ENCODE measurements at regions not wholly inside any gene's neighbourhood (a gene's known extent, or its start where the extent isn't known, plus 50 kb on each side); places are given as distances from the start of the nearest gene placed in this dataset.

DNA sequence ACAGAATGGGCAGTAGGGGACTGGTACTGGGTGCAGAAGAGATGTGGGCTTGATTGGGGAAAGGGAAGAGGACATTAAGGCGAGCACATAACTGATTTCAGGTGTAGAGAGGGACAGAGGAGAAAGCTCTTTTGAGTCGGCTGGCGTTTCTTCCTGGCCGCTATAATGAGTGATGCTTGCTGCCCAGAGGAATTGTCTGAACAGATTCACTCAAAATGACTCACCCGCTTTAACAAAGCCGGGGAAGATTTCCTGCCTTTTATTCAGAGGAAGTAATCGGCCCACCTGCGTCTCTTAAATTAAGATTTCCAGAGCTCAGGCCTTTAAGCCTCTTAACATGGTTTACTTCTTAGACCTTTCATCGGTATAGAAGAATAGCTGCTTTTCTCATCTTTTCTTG lies 102.1 kb upstream of the AP1S2 start:
- TF ChIP-seq, protein P1, sequence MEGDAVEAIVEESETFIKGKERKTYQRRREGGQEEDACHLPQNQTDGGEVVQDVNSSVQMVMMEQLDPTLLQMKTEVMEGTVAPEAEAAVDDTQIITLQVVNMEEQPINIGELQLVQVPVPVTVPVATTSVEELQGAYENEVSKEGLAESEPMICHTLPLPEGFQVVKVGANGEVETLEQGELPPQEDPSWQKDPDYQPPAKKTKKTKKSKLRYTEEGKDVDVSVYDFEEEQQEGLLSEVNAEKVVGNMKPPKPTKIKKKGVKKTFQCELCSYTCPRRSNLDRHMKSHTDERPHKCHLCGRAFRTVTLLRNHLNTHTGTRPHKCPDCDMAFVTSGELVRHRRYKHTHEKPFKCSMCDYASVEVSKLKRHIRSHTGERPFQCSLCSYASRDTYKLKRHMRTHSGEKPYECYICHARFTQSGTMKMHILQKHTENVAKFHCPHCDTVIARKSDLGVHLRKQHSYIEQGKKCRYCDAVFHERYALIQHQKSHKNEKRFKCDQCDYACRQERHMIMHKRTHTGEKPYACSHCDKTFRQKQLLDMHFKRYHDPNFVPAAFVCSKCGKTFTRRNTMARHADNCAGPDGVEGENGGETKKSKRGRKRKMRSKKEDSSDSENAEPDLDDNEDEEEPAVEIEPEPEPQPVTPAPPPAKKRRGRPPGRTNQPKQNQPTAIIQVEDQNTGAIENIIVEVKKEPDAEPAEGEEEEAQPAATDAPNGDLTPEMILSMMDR (IDR thresholded peaks at IDR 0.05): no peak
- TF ChIP-seq ZFX (IDR thresholded peaks at IDR 0.05; ENCODE audit: borderline replicate concordance): no peak
- H3K27ac ChIP-seq: no peak overlapping the region

DNA sequence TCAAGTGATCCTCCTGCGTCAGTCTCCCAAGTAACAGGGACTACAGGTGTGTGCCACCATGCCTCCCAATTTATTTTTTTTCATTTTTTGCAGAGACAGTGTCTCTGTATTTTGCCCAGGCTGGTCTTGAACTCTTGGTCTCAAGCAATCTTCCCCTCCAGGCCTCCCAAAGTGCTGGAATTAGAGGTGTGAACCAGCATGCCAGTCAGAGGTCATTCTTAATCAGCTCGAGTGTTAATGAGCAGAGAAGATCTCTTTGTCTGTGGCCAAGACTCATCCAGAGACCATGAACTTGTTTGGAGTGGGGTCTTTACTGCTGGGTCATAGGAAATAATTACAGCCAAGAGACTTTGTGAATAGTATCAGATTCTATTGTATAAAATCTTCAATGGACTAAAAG lies 99.2 kb upstream of the AP1S2 start:
- H3K27ac ChIP-seq: no peak overlapping the region
- TF ChIP-seq, protein P1 (IDR thresholded peaks at IDR 0.05): no peak
- TF ChIP-seq ZFX (IDR thresholded peaks at IDR 0.05; ENCODE audit: borderline replicate concordance): no peak

GRCh38 chrX:15952212-15952611 lies 97.6 kb upstream of the AP1S2 start:
- TF ChIP-seq, protein P1 (IDR thresholded peaks at IDR 0.05): no peak
- no peak for TF ChIP-seq ZFX (IDR thresholded peaks at IDR 0.05; ENCODE audit: borderline replicate concordance)

DNA sequence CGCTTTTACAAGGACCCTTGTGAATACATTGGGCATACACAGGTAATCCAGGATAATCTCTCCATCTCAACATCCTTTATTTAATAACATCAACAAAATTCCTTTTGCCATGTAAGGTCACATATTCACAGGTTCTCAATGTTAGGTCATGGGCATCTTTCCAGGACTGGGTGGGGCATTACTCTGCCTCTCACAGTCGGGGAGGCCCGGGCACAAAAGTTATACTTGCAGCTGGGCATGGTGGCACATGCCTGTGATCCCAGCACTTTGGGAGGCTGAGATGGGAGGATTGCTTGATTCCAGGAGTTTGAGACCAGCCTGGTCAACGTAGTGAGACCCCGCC lies 93.7 kb upstream of the AP1S2 start:
- TF ChIP-seq ZFX (IDR thresholded peaks at IDR 0.05; ENCODE audit: borderline replicate concordance): no peak
- H3K27ac ChIP-seq: no peak overlapping the region

More at GRCh38 chrX:15952212-15952611, 97.6 kb upstream of the AP1S2 start:
- H3K27ac ChIP-seq: no peak overlapping the region

DNA sequence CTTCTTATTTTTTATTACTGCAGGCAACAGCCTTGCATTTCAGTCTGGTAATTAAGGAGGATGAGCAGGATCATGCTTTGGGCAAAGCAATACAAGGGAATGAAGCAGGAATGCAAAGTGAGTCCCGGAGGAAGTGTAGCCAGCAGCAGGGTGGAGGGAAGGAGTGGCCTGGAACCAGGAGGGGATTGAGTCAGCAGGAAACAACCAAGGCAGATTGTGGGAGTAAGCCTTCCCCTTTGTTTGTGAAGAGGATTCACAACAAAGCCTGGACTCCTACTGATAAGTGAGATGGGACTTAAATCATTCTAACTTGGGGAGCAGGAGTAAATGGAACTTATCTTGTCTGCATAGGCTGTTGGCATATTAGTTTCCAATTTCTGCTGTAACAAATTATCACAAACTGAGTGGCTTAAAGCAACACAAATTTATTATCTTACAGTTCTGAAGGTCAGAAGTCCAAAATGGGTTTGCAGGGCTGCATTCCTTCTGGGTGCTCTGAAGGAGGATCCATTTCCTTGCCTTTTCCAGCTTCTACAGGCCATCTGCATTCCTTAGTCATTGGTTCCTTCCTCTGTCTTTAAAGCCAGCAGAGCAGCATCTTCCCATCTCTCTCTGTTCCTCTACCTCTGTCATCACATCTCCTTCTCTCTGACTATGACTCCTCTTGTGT lies 93.2 kb upstream of the AP1S2 start:
- H3K27ac ChIP-seq: no peak overlapping the region
- TF ChIP-seq, protein P1 (IDR thresholded peaks at IDR 0.05): no peak
- no peak for TF ChIP-seq ZFX (IDR thresholded peaks at IDR 0.05; ENCODE audit: borderline replicate concordance)

- no peak overlapping the region for H3K27ac ChIP-seq
- TF ChIP-seq, protein P1 (IDR thresholded peaks at IDR 0.05): no peak
- no peak for TF ChIP-seq ZFX (IDR thresholded peaks at IDR 0.05; ENCODE audit: borderline replicate concordance)
Measured at GRCh38 chrX:15946783-15947580, 92.4 kb upstream of the AP1S2 start.

GRCh38 chrX:15943391-15943790 lies 88.8 kb upstream of the AP1S2 start:
- no peak overlapping the region for H3K27ac ChIP-seq
- TF ChIP-seq, protein P1 (IDR thresholded peaks at IDR 0.05): no peak
- no peak for TF ChIP-seq ZFX (IDR thresholded peaks at IDR 0.05; ENCODE audit: borderline replicate concordance)
